ENCODE measurements at regions not wholly inside any gene's neighbourhood (a gene's known extent, or its start where the extent isn't known, plus 50 kb on each side); places are given as distances from the start of the nearest gene placed in this dataset.
"Not testable (repeated sequence)": the region's sequence is repeated elsewhere in the genome, so short reads cannot be mapped to it uniquely, and the experiment has no call there.

DNA sequence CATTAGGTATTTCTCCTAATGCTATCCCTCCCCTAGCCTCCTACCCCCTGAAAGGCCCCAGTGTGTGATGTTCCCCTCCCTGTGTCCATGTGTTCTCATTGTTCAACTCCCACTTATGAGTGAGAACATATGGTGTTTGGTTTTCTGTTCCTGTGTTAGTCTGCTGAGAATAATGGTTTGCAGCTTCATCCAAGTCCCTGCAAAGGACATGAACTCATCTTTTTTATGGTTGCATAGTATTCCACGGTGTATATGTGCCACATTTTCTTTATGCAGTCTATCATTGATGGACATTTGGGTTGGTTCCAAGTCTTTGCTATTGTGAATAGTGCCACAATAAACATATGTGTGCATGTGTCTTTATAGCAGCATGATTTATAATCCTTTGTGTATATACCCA is 77.3 kb downstream of the LACC1 start:
- H3K4me3 ChIP-seq (ENCODE audit: extremely low read depth in 1 of 4, insufficient read depth in 2 of 4, low read depth in 3 of 4, low read length in 4 of 4); H3K9ac ChIP-seq (replicated peaks in 1 of 4; ENCODE audit: extremely low read depth in 1 of 4, low read depth in 3 of 4, low read length in 3 of 4); H2AFZ ChIP-seq (ENCODE audit: low read length); POLR2A ChIA-PET (ENCODE audit: partially characterized antibody); H2BK20ac ChIP-seq (ENCODE audit: low read length); H3K18ac ChIP-seq (ENCODE audit: extremely low read depth, low read length); H3K23ac ChIP-seq (ENCODE audit: insufficient read length); CTCF ChIA-PET (ENCODE audit: partially characterized antibody); H4K91ac ChIP-seq (replicated peaks; ENCODE audit: insufficient read length, low read length); H2BK12ac ChIP-seq (ENCODE audit: low read depth, low read length); H3K27me3 ChIP-seq (replicated peaks in 1 of 4; ENCODE audit: control insufficient read depth in 3 of 4, extremely low read depth in 1 of 4, insufficient read depth in 3 of 4, low read length in 3 of 4); H3K14ac ChIP-seq (ENCODE audit: insufficient read length); H3K4me1 ChIP-seq (replicated peaks in 1 of 4; ENCODE audit: control insufficient read depth in 3 of 4, insufficient read depth in 4 of 4, low read length in 3 of 4); H3K4ac ChIP-seq (replicated peaks; ENCODE audit: insufficient read length, low read depth, low read length); H3K79me2 ChIP-seq (ENCODE audit: control insufficient read depth in 1 of 2, insufficient read depth in 2 of 2, low read length in 2 of 2); H3K56ac ChIP-seq (replicated peaks; ENCODE audit: insufficient read length, low read depth, low read length); H4K8ac ChIP-seq (ENCODE audit: extremely low read depth, insufficient read depth, low read length); H4K20me1 ChIP-seq (replicated peaks in 1 of 2; ENCODE audit: control insufficient read depth in 1 of 2, insufficient read depth in 2 of 2, low read length in 2 of 2); H3K27ac ChIP-seq (ENCODE audit: low read depth, low read length); H3K36me3 ChIP-seq (ENCODE audit: control insufficient read depth in 2 of 4, insufficient read depth in 4 of 4, low read length in 3 of 4); H3K79me1 ChIP-seq (ENCODE audit: low read depth, low read length); H2BK15ac ChIP-seq (ENCODE audit: low read length); H3K23me2 ChIP-seq (ENCODE audit: low read depth, low read length); H2BK5ac ChIP-seq (ENCODE audit: low read depth, low read length); H4K5ac ChIP-seq (ENCODE audit: insufficient read length, low read depth, low read length); FAIRE-seq; H3K9me3 ChIP-seq (ENCODE audit: insufficient read depth in 2 of 2, low read depth in 1 of 2, low read length in 1 of 2); DNase-seq (ENCODE audit: low read depth in 1 of 2, low spot score in 2 of 2); H2BK120ac ChIP-seq (replicated peaks; ENCODE audit: low read depth, low read length); H2AK5ac ChIP-seq (ENCODE audit: low read depth, low read length); H3K4me2 ChIP-seq (ENCODE audit: insufficient read depth in 1 of 2, low read depth in 2 of 2, low read length in 2 of 2): not testable (repeated sequence)
- 71% methylated on average over 1 of the region's 1 CpG; no CpG with 5 or more reads in 1 of the 2 experiments for WGBS, 2 experiments (ENCODE audit: extremely low coverage in 1 of 2, insufficient coverage in 1 of 2, insufficient read length in 1 of 2, insufficient replicate concordance in 2 of 2, low coverage in 1 of 2, low lambda C conversion rate in 2 of 2, missing lambda C conversion rate in 1 of 2)
